Activated CD4-positive, alpha-beta T cell treated with anti-CD3 and anti-CD28 coated beads for 4 hours (primary cell): ENCODE measurements at regions not wholly inside any gene's neighbourhood (a gene's known extent, or its start where the extent isn't known, plus 50 kb on each side); places are given as distances from the start of the nearest gene placed in this dataset.
"Not testable (repeated sequence)": the region's sequence is repeated elsewhere in the genome, so short reads cannot be mapped to it uniquely, and the experiment has no call there.

Experiments used
- DNase-seq, 2 donors: peaks; one replicate each; pipeline ENCODE4 v3.0.0-alpha.2; 2020

DNA sequence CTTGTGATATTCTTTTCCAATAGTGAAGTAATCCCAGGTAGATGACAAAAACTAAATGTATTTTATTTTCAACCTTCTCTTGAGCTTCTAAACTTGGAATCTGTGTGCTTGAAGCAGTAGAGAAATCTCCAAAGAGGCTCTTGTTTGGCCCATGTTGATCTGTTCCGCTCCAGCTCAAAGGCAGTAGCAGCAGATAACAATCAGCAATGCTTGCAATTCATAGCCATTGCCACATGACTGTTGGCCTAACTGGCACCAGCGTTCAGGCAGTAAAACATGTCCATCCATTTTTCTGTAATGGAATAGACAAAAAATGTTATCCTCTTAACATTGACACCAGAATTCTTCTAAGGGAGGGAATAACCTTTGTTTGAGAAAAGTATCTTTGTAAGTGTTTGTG, 270.7 kb upstream of the MSX2 start:
- no peak for DNase-seq

- DNase-seq = no peak
Observed at GRCh38 chr5:174454464-174454863, 269.9 kb upstream of the MSX2 start.

- DNase-seq = no peak
Observed at GRCh38 chr5:174454890-174455289, 269.5 kb upstream of the MSX2 start.

GRCh38 chr5:174455301-174455700, 269.1 kb upstream of the MSX2 start:
- DNase-seq = no peak

GRCh38 chr5:174457141-174457678, 267.2 kb upstream of the MSX2 start:
- no peak for DNase-seq

- no peak for DNase-seq
Observed at GRCh38 chr5:174459071-174459702, 265.2 kb upstream of the MSX2 start.

DNA sequence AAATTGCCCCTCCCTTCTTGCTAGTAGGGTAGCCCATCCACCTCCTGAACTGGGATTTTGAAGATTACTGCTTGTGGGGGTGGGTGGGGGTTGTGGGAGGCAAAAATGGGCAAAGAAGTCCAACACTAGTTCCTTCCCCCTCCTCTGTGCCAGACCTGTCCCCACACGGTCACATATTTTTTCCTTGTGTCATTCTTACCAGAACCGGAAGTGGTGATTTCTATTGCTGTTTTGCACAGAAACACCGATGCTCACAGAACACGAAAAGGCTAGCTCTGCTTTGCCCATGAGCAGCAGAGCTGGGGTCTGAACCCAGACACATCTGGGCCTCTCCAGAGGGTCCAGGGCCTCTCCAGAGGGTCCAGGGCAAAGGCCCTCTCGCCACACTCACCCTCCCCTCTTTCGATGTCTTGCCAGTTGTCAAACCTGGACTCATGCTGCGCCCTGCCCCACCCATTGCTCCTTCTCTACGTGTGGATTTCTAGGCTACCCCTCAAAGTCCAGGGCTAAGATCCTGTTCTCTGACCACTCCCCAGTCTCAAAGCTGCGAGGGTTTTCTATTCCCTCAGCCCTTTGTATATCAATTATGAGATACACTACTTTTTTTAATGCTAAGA, 264.4 kb upstream of the MSX2 start:
- DNase-seq = no peak

DNA sequence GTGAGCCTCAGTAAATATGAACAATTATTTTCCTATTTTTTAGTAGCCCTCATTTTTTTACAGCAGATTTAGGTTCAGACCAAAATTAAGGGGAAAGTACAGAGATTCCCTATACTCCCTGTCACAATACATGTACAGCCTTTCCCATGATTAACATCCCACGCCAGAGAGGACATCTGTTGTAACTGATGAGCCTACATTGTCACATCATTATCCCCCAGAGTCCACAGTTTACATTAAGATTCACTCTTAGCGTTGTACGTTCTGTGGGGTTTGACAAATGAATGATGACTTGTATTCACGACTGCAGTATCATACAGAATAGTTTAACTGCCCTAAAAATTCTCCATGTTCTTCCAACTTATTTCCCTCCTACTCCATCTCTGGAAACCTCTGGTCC, 262.3 kb upstream of the MSX2 start:
- no peak for DNase-seq

GRCh38 chr5:174464504-174465165, 259.7 kb upstream of the MSX2 start:
- no peak for DNase-seq

- DNase-seq = not testable (repeated sequence)
Observed at GRCh38 chr5:174471528-174471927, 252.9 kb upstream of the MSX2 start.

- DNase-seq = no peak
Observed at GRCh38 chr5:174472956-174473355, 251.4 kb upstream of the MSX2 start.

DNA sequence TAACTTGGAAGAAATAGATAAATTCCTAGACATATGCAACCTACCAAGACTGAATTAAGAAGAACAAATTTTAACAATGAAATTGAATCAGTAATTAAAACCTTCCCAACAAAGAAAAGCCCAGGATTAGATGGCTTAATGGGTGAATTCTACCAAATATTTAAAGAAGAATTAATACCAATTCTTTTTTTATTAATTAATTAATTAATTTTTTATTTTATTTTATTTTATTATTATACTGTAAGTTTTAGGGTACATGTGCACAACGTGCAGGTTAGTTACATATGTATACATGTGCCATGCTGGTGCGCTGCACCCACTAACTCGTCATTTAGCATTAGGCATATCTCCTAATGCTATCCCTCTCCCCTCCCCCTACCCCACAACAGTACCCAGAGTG, 248.4 kb upstream of the MSX2 start:
- not testable (repeated sequence) for DNase-seq

DNA sequence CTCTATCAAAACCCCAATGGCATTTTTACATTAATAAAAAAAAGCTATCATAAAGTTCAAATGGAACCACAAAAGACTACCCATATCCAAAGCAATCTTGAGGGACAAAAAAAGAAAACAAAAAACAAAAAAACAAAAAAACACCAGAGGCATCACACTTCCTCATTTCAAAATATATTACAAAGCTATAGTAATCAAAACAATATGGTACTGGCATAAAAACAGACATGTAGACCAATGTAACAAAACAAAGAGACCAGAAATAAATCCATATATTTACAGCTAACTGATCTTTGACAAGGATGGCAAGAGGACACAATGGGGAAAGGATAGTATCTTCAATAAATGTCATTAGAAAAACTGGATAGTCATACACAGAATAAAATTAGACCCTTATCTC, 245.1 kb upstream of the MSX2 start:
- DNase-seq = no peak

DNA sequence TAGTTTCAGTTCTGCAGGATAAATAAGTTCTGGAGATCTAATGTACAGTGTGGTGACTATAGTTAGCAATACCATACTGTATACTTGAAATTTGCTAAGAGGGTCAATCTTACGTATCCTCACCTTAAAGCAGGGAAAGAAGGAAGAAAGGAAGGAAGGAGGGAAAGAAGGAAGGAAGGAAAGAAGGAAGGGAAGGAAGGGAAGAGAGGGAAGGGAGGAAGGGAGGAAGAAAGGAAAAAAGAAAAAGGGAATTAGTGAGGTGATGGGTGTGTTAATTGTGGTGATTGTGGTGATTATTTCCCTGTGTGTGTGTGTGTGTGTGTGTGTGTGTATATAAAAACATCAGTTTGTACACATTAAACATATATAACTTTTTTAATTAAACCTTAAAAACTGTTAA, 242.6 kb upstream of the MSX2 start:
- no peak for DNase-seq

DNA sequence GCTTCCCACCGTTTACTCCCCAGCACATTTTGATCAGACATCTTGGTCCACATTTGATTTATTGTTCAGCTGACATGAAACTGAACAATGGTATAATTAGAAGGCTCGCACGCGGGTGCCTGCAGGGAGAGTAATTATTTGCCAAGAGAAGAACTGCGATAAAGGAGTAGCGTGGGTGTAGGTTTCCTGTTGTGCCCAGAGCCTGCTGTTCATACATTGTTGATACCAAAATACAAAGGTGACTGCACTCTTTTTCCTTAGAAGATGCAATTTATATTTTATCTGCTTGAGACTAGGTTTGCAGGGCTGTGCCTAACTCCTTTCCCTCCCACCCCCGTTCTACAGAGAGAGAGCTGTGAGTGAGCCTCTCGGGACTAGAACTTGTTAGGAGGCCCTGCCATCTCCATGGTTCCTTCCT, 241.8 kb upstream of the MSX2 start:
- no peak for DNase-seq

GRCh38 chr5:174483411-174483810, 241.0 kb upstream of the MSX2 start:
- no peak for DNase-seq

GRCh38 chr5:174489215-174489614, 235.2 kb upstream of the MSX2 start:
- no peak for DNase-seq

DNA sequence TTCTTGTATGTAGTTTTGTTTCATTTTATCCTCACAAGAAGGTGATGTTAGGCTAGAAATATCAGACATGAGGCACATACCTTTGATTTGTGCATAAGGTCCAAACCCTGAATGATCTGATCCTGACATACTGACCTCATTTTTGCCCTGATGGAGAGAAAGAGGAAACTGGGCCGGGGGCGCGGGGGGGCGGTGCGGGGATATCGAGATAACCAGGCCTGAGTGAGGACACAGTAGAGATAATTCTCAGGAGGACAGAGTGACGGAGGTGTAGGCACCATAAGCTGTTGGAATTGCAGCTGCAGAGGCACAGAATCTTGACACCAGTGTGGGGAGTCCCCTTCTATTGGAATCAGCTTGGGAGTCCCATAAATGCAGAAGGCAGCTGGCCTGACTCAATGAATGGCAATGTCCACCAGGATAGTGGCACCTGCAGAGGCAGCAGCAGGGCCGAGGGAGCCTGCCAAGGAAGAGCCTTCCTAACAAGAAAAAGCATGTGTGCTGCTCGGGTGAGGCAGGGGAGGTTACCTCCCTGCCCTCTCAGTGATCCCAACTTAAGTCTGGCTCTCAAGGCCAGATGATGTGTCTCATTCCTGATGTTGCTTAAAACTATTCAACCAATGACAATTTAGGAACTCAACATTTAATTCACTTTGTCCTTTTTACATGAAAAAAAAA, 234.3 kb upstream of the MSX2 start:
- no peak for DNase-seq

DNA sequence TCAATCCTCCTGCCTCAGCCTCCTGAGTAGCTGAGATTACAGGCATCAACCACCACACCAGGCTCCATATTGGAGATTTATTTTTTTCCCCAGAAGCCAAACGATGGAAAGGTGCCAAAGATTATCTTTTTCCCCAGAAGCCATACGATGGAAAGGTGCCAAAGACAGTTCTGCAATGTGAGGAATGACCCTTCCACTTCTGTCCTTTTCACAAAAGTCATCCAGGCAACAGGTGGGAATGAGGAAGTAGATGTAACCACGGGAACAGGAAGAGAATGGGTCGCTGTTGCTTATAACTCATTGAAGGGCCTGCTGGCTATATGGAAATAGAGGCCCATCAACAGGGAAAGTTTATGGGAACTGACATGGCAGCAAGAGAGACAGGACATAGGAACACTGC, 233.7 kb upstream of the MSX2 start:
- DNase-seq = no peak

GRCh38 chr5:174491265-174491664, 233.1 kb upstream of the MSX2 start:
- DNase-seq = no peak

DNA sequence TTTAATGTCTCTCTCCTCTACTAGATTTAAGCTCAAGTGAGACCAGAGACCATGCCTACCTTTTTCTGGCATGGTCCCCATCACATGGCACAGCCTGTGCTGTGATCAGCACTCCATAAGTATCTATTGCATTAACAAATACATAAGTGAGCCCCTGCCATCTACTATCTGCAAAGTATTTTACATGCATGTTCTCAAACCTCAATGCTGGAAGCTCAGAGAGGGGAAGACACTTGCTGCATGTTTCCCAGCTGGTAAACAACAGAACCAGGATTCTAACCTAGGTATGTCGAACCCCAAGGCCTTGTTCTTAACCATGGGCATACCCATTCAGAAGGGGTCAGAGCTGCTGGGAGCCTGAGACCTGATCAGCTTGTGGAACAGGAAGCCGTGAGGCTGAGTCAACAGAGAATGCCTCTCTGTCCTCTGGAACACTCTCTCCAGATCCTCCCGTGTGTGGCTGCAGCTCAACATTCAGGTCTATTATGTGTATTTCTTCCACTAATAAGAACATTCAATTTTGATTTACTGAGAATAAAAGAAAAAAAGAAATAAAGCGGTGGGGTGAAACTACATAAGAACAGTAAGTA, 232.5 kb upstream of the MSX2 start:
- no peak for DNase-seq

DNA sequence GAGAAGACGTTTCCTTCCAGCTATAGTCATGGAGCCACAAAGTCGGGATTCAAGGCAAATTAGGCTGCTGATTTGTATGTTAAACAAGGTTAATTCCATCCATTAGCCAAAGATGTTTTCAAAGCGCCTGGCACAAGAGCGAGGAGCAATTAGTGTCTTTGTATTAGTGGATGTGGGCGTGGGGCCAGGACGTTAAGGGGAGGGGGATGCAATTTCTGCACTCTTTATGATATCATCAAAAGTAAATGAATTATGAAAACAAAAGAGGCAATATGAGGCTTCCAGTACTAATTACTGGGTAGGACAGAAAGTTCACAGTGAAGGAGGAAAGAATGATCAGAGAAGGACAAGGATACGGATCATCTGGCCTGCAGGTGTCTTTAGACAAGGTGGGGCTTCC, 230.9 kb upstream of the MSX2 start:
- DNase-seq = no peak

DNA sequence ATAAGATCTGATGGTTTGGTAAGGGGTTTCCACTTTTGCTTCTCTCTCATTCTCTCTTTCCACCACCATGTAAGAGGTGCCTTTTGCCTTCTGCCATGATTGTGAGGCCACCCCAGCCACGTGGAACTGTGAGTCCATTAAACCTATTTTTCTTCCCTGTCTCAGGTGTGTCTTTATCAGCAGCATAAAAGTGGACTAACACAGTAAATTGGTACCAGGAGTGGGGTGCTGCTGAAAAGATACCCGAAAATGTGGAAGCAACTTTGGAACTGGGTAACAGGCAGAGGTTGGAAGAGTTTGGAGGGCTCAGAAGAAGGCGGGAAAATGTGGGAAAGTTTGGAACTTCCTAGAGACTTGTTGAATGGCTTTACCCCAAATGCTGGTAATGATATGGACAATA, 226.4 kb upstream of the MSX2 start:
- DNase-seq = not testable (repeated sequence)
